H1 (cell line): ENCODE measurements at regions not wholly inside any gene's neighbourhood (a gene's known extent, or its start where the extent isn't known, plus 50 kb on each side); places are given as distances from the start of the nearest gene placed in this dataset.

Source experiments
- CTCF ChIA-PET: fragments of 300-600 bp; sonication (Branson Sonifier 250); formaldehyde crosslinking; loops from one replicate; lab custom pipeline; 2021; ENCODE audit not compliant: partially characterized antibody; lab: Charles Lee
- POLR2A ChIA-PET: fragments of 300-600 bp; sonication (Branson Sonifier 250); formaldehyde crosslinking; loops from one replicate; lab custom pipeline; 2021; ENCODE audit warnings: inconsistent platforms; ENCODE audit not compliant: partially characterized antibody; lab: Charles Lee
- DNase-seq, 2 experiments: peaks; one replicate each; pipeline versions ENCODE4 v3.0.0 to v3.0.0-alpha.2; 2010 to 2022; ENCODE audit warnings: low spot score in 2 of 2, low read depth in 1 of 2, mixed read lengths in 1 of 2
- FAIRE-seq: peaks from 2 replicates; lab custom pipeline; 2011; peaks lifted over from hg19 to GRCh38; lab: Jason Lieb, UNC
- H2AFZ ChIP-seq: 2 replicates; pipeline ENCODE4 v1.8.1; 2012; ENCODE audit warnings: low read length, inconsistent platforms
- H2AK5ac ChIP-seq: 2 replicates; pipeline ENCODE4 v1.6.1; 2013; ENCODE audit warnings: low read depth, low read length
- H2BK120ac ChIP-seq: replicated peaks from 2 replicates; pipeline ENCODE3; 2013; ENCODE audit warnings: low read depth, low read length, inconsistent platforms
- H2BK12ac ChIP-seq: 2 replicates; pipeline ENCODE4 v1.6.1; 2013; ENCODE audit warnings: low read depth, low read length
- H2BK15ac ChIP-seq: 2 replicates; pipeline ENCODE4 v1.6.1; 2013; ENCODE audit warnings: low read length
- H2BK20ac ChIP-seq: 2 replicates; pipeline ENCODE4 v1.6.1; 2013; ENCODE audit warnings: low read length
- H2BK5ac ChIP-seq: 2 replicates; pipeline ENCODE4 v1.6.1; 2013; ENCODE audit warnings: low read depth, low read length
- H3K14ac ChIP-seq: 2 replicates; pipeline ENCODE4 v1.6.1; 2013; ENCODE audit warnings: inconsistent platforms; ENCODE audit not compliant: insufficient read length
- H3K18ac ChIP-seq: 2 replicates; pipeline ENCODE4 v1.6.1; 2013; ENCODE audit warnings: low read length; ENCODE audit errors: extremely low read depth
- H3K23ac ChIP-seq: 2 replicates; pipeline ENCODE4 v1.6.1; 2013; ENCODE audit warnings: inconsistent platforms; ENCODE audit not compliant: insufficient read length
- H3K23me2 ChIP-seq: 2 replicates; pipeline ENCODE4 v1.6.1; 2013; ENCODE audit warnings: low read depth, low read length
- H3K27ac ChIP-seq: 2 replicates; pipeline ENCODE4 v1.6.1; 2011; ENCODE audit warnings: low read depth, low read length, inconsistent platforms
- H3K27me3 ChIP-seq, 4 experiments: replicated peaks in 1 of 4; 1 replicate in 1 of 4; 2 replicates in 3 of 4; pipeline versions ENCODE4 v1.6.1 to v1.8.1; 2011 to 2013; ENCODE audit warnings: low read length in 3 of 4, mild to moderate bottlenecking in 3 of 4, inconsistent platforms in 2 of 4, mixed read lengths in 2 of 4, moderate library complexity in 1 of 4; ENCODE audit not compliant: control insufficient read depth in 3 of 4, insufficient read depth in 3 of 4; ENCODE audit errors: extremely low read depth in 1 of 4
- H3K36me3 ChIP-seq, 4 experiments: 2 replicates each; pipeline versions ENCODE4 v1.6.1 to v1.8.1; 2011 to 2013; ENCODE audit warnings: mild to moderate bottlenecking in 4 of 4, low read length in 3 of 4, moderate library complexity in 2 of 4, control low read depth in 1 of 4, inconsistent platforms in 1 of 4; ENCODE audit not compliant: insufficient read depth in 4 of 4, control insufficient read depth in 2 of 4
- H3K4ac ChIP-seq: replicated peaks from 2 replicates; pipeline ENCODE3; 2013; ENCODE audit warnings: low read length, low read depth, mixed read lengths, inconsistent platforms; ENCODE audit not compliant: insufficient read length
- H3K4me1 ChIP-seq, 4 experiments: replicated peaks in 1 of 4; 1 replicate in 1 of 4; 2 replicates in 3 of 4; pipeline versions ENCODE4 v1.6.1 to v1.8.1; 2011 to 2013; ENCODE audit warnings: low read length in 3 of 4, inconsistent platforms in 2 of 4, mixed read lengths in 1 of 4; ENCODE audit not compliant: insufficient read depth in 4 of 4, control insufficient read depth in 3 of 4
- H3K4me2 ChIP-seq, 2 experiments: 2 replicates each; pipeline versions ENCODE4 v1.6.1 to v1.8.1; 2011 to 2013; ENCODE audit warnings: low read depth in 2 of 2, low read length in 2 of 2, control low read depth in 1 of 2, inconsistent platforms in 1 of 2, mild to moderate bottlenecking in 1 of 2; ENCODE audit not compliant: insufficient read depth in 1 of 2
- H3K4me3 ChIP-seq, 4 experiments: fragments of 200-600, 300-600 bp in 1 of 4; sonication (generic), shearing (Covaris generic), sonication (Bioruptor Twin) in 1 of 4; 2 replicates each; pipeline versions ENCODE4 v1.5.1 to v1.8.1; 2011 to 2016; ENCODE audit warnings: low read length in 4 of 4, low read depth in 3 of 4, control low read depth in 2 of 4, inconsistent platforms in 2 of 4, mild to moderate bottlenecking in 2 of 4, mixed read lengths in 1 of 4, moderate library complexity in 1 of 4; ENCODE audit not compliant: insufficient read depth in 2 of 4; ENCODE audit errors: extremely low read depth in 1 of 4
- H3K56ac ChIP-seq: replicated peaks from 2 replicates; pipeline ENCODE3; 2013; ENCODE audit warnings: low read depth, mild to moderate bottlenecking, mixed read lengths, low read length, inconsistent platforms; ENCODE audit not compliant: insufficient read length
- H3K79me1 ChIP-seq: 2 replicates; pipeline ENCODE4 v1.6.1; 2013; ENCODE audit warnings: low read depth, low read length, control low read depth
- H3K79me2 ChIP-seq, 2 experiments: 2 replicates each; pipeline versions ENCODE4 v1.6.1 to v1.8.1; 2012 to 2013; ENCODE audit warnings: low read length in 2 of 2, mild to moderate bottlenecking in 2 of 2, inconsistent platforms in 1 of 2; ENCODE audit not compliant: insufficient read depth in 2 of 2, control insufficient read depth in 1 of 2
- H3K9ac ChIP-seq, 4 experiments: replicated peaks in 1 of 4; 1 replicate in 1 of 4; 2 replicates in 3 of 4; pipeline versions ENCODE4 v1.6.1 to v1.8.1; 2011 to 2013; ENCODE audit warnings: low read depth in 3 of 4, low read length in 3 of 4, control low read depth in 2 of 4, mild to moderate bottlenecking in 2 of 4, moderate library complexity in 2 of 4, inconsistent platforms in 1 of 4; ENCODE audit errors: extremely low read depth in 1 of 4
- H3K9me3 ChIP-seq, 2 experiments: 2 replicates each; pipeline versions ENCODE4 v1.6.1 to v1.8.1; 2012 to 2013; ENCODE audit warnings: mild to moderate bottlenecking in 2 of 2, moderate library complexity in 2 of 2, control low read depth in 1 of 2, inconsistent platforms in 1 of 2, low read depth in 1 of 2, low read length in 1 of 2, mixed read lengths in 1 of 2; ENCODE audit not compliant: insufficient read depth in 2 of 2
- H4K20me1 ChIP-seq, 2 experiments: replicated peaks in 1 of 2; 2 replicates each; pipeline versions ENCODE3 to v1.8.1; 2011 to 2013; ENCODE audit warnings: inconsistent platforms in 2 of 2, low read length in 2 of 2, mild to moderate bottlenecking in 1 of 2; ENCODE audit not compliant: insufficient read depth in 2 of 2, control insufficient read depth in 1 of 2
- H4K5ac ChIP-seq: 2 replicates; pipeline ENCODE4 v1.6.1; 2013; ENCODE audit warnings: low read length, low read depth, mixed read lengths, inconsistent platforms; ENCODE audit not compliant: insufficient read length
- H4K8ac ChIP-seq: 2 replicates; pipeline ENCODE4 v1.8.0; 2013; ENCODE audit warnings: mild to moderate bottlenecking, moderate library complexity, low read length, inconsistent platforms; ENCODE audit not compliant: insufficient read depth; ENCODE audit errors: extremely low read depth
- H4K91ac ChIP-seq: replicated peaks from 2 replicates; pipeline ENCODE3; 2013; ENCODE audit warnings: low read length, mixed read lengths, inconsistent platforms; ENCODE audit not compliant: insufficient read length
- CEBPB ChIP-seq: IDR thresholded peaks from 2 replicates; pipeline ENCODE4 v1.6.1; 2012; ENCODE audit warnings: low read depth, low read length
- GABPA ChIP-seq: IDR thresholded peaks from 2 replicates; pipeline ENCODE4 v1.6.1; 2011; ENCODE audit warnings: mild to moderate bottlenecking, low read length, moderate library complexity, borderline replicate concordance; ENCODE audit not compliant: insufficient read depth
- GTF2F1 ChIP-seq: IDR thresholded peaks from 2 replicates; pipeline ENCODE4 v1.6.1; 2012; ENCODE audit warnings: low read depth, low read length, improper control_type of control experiment, borderline replicate concordance
- JUND ChIP-seq: IDR thresholded peaks from 2 replicates; pipeline ENCODE4 v1.6.1; 2011; ENCODE audit warnings: mild to moderate bottlenecking, improper control_type of control experiment, low read length
- RBBP5 ChIP-seq: IDR thresholded peaks from 2 replicates; pipeline ENCODE4 v1.7.1; 2012; ENCODE audit warnings: low read depth, mild to moderate bottlenecking, inconsistent platforms, low read length, moderate library complexity, borderline replicate concordance
- RFX5 ChIP-seq: IDR thresholded peaks from 2 replicates; pipeline ENCODE4 v1.6.1; 2011; ENCODE audit warnings: low read depth, low read length, improper control_type of control experiment, borderline replicate concordance
- SP1 ChIP-seq: IDR thresholded peaks from 2 replicates; pipeline ENCODE4 v1.6.1; 2011; ENCODE audit warnings: low read depth, low read length
- ZNF274 ChIP-seq: IDR thresholded peaks from 2 replicates; pipeline ENCODE4 v1.7.0; 2012; ENCODE audit warnings: low read length, borderline replicate concordance; ENCODE audit errors: extremely low read depth
- WGBS, 2 experiments: shearing (Covaris generic) in 1 of 2; methylation state at CpG; one replicate each; pipeline versions ENCODE4 v1.1.6 to v1.1.7; 2013 to 2015; ENCODE audit warnings: low lambda C conversion rate in 2 of 2, mixed read lengths in 2 of 2, inconsistent platforms in 1 of 2, low coverage in 1 of 2, missing lambda C conversion rate in 1 of 2; ENCODE audit not compliant: insufficient replicate concordance in 2 of 2, insufficient coverage in 1 of 2, insufficient read length in 1 of 2; ENCODE audit errors: extremely low coverage in 1 of 2, missing lambda C conversion rate in 1 of 2; 5-methylcytosine and 5-hydroxymethylcytosine counted together

GRCh38 chr10:61047081-61047480, 103.1 kb upstream of the RHOBTB1 start:
- no peak overlapping the region for H3K14ac ChIP-seq
- H3K27me3 ChIP-seq: no peaks in the 10 kb centered on the region
- H3K9ac ChIP-seq: no peak overlapping the region
- TF ChIP-seq CEBPB (no peak), GABPA (no peak), GTF2F1 (no peak), RBBP5 (no peak), RFX5 (no peak), JUND (no peak), ZNF274 (no peak), SP1 (no peak)
- H4K91ac ChIP-seq: no peak overlapping the region
- H3K23ac ChIP-seq: no peak overlapping the region
- no peak overlapping the region for H3K18ac ChIP-seq
- H3K56ac ChIP-seq: no peak overlapping the region
- H2AFZ ChIP-seq: no peak overlapping the region
- H3K36me3 ChIP-seq: no peaks in the 10 kb centered on the region
- ChIA-PET CTCF (interaction anchor here (1.0 to 3.3 kb wide), 3 partner anchors 21 to 46 kb away, joined by 3 to 24 read pairs (median 7); no protein-coding TSS in a partner anchor), POLR2A (interaction anchor here (0.6 kb wide), 1 partner anchor 1607 kb away, joined by 4 read pairs; no protein-coding TSS in a partner anchor)
- H3K4me3 ChIP-seq: no peak overlapping the region
- H2BK20ac ChIP-seq: no peak overlapping the region
- H2BK12ac ChIP-seq: no peak overlapping the region
- H3K9me3 ChIP-seq: no peaks in the 10 kb centered on the region
- H4K5ac ChIP-seq: no peak overlapping the region
- DNase-seq (no peak), FAIRE-seq (no peak)
- no peak overlapping the region for H2BK15ac ChIP-seq
- H3K79me2 ChIP-seq: no peaks in the 10 kb centered on the region
- no peaks in the 10 kb centered on the region for H4K20me1 ChIP-seq
- H3K23me2 ChIP-seq: no peaks in the 10 kb centered on the region
- H3K4me1 ChIP-seq: no peaks in the 10 kb centered on the region; a peak in 2 of 7 replicates
- no peak overlapping the region for H2BK5ac ChIP-seq
- no peak overlapping the region for H4K8ac ChIP-seq
- no peak overlapping the region for H2AK5ac ChIP-seq
- no peaks in the 10 kb centered on the region for H3K79me1 ChIP-seq
- no peak overlapping the region for H2BK120ac ChIP-seq
- H3K4ac ChIP-seq: no peak overlapping the region
- H3K27ac ChIP-seq: no peak overlapping the region
- WGBS, 2 experiments: 93% methylated on average over 5 of the region's 5 CpGs; no CpG with 5 or more reads in 1 of the 2 experiments
- H3K4me2 ChIP-seq: no peak overlapping the region
